GM18907 (cell line): ENCODE measurements at regions not wholly inside any gene's neighbourhood (a gene's known extent, or its start where the extent isn't known, plus 50 kb on each side); places are given as distances from the start of the nearest gene placed in this dataset.
"Not testable (repeated sequence)": the region's sequence is repeated elsewhere in the genome, so short reads cannot be mapped to it uniquely, and the experiment has no call there.

Experiments used
- ATAC-seq: cut with Tn5 transposase; IDR thresholded peaks from one replicate; pipeline ENCODE4 v1.9.1; 2021; ENCODE audit warnings: mild to moderate bottlenecking, moderate library complexity; ENCODE audit not compliant: unreplicated experiment

DNA sequence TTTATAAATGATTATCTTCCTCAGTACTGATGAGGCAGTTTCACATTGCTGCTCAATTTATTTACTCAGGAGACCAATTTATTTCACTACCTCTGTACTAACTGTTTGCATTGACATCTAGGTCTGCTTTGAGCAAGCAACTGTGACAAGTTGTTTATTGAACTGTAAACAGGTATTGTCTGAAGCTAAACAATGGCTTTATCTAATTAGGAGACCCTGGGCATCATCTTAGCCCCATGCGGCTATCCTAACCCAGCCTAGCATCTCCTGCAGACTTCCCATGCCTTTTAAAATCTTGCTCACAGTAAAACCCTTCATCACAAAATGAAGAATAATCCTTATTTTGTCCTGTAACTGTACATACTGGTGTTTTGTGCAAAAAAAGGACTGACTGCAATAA, 348.2 kb downstream of the RWDD3 start:
- no peak for ATAC-seq

DNA sequence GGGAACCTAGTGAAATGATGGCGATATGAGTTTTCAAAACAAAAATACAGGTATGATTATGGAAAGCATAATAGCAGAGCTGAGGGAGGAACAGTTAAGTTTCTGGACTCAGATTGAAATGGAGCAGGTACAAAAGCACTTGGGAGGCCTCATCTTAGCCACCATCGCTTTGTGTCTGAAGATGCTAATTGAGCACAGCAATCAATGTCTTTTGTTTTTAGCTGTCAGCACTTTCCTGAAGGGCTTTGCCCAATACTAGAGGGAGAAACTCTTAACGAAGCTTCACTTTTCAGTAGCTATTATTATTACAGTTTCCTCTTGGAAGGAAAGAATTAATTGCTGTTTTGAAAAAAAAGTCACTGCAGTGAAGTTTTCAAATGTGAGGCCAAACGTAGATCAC, 348.7 kb downstream of the RWDD3 start:
- ATAC-seq = no peak

DNA sequence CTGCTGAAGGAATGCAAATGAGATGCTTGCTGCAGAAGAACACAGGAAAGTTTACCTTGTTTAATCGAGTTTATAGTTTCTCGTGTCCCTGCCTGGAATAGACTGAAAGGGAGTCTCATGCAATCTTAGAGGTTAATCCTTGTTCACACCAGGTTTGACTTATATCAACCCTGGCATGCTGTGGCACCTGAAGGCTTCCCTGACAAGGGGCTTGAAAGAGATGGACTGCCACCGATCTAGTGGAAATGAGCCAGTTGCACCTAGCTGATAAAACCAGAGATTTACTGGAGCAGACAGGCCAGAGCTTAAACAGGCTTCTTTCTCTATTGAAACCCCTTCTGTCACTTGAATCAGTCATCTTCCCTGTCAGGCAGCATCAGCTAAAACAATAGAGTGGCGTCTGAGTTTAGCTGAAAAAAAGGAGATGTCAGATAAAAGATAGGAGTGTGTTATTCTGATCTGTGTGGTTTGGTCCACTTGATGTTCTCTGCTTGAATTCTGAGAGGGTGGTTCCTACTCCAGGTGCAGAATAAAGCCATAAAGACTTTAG, 349.7 kb downstream of the RWDD3 start:
- ATAC-seq = no peak

DNA sequence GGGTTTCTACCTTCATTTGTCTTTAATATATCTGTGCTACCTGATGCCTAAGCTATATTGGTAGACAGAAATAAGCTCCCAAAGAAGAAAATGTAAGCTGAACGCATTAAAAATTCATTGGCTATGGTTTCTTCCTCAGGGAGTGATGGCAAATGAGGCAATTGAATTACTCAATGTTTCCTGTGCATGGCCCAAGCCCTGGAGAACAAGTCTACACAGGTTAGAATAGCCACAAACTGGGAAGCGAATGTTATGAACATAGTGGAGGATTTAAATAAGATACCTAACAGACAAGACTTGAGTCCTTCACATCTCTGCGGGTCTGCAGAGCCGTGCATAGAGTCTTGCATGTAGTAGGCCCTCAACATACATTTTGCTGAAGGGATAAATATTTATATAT, 350.3 kb downstream of the RWDD3 start:
- no peak for ATAC-seq

DNA sequence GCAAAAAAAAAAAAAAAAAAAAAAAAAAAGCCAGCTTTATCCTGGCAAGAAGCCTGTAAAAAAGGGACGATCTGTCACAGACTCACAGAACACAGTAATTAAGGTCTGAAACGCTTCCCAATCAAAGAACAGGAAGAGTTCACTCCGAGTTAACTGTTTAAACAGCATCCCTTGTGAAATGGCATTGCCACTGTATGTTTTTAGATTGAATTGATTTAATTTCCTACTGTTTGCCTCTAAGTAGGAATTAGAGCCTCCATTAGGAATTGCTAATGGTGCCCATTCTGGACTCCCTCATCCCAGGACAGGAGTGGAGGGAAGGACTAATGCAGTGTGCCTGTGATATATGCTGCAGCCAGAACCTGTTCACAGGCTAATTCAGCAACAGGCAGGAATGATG, 370.8 kb downstream of the RWDD3 start:
- no peak for ATAC-seq

DNA sequence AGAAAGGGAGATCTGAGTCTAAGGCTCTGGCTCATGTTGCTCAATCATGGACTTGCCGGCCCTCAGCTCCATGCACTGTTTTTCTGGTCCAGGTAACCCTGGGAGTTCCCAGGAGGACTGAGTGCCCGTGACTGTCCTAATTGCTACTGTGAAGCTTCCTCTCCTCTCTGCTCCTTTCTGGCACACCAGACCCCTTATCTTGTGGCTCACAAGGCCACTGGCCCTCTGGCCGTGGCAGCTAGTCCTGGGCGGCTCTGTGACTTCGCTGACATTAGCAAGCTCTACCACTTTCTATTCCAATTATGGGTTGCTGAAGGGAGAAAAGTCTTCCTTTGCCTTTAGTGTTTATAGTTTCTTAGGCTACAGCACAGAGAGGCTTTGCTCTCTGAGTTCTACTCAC, 380.2 kb downstream of the RWDD3 start:
- no peak for ATAC-seq

DNA sequence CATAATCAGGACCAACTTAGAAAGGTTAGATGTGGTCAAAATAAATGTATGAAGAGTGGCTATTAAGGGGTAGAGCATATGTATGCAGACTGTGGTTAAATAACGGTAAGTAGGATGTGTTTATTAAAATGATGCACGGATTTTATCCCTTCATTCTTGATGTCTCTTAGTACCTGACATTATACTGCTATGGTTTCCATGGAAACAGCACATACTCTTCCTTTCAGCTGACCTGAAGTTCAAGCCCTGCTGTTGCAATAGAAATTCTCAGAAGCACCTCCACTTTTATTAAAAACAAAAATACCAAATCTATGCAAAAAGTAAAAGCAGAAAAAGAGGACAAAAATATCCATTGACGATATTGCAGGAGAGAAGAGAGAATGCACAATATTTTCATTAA, 381.4 kb downstream of the RWDD3 start:
- no peak for ATAC-seq

DNA sequence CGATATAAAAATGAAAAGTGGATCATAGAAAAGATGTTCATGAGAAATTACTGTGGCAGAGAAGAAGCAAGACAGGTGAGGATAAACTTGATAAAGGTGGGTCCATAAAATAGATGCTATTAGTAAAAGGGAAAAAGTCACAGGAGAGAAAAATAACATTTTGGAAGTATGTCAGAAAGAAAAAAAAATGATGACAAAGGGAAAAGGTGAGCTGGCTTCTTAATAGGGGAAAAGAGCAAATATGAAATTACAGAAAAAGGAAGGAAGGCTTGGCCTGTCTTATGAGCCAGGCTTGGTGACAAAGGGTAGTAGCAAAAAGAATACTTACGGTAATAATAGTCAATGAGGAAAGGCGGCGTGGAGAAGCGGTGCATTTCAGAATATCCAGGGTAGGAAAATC, 386.1 kb downstream of the RWDD3 start:
- no peak for ATAC-seq

DNA sequence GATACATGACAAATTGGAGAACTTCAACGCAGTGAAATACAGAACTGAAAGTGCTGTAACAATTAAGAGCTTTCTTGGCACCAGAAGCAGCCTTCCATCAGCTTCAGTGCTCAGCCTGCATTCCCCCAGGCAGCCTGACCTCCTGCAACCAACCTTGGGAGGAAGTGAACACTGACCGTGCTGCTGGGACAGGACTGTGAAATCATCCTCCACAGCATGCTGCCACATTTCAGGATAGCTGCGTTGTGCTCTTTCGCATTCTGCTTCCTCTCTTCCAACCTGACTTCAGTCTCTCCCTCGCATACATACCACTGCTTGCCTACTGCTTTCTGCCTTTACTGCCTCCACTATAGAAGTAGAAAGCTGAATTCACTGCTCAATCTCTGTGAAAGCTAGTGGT, 388.6 kb downstream of the RWDD3 start:
- no peak for ATAC-seq

DNA sequence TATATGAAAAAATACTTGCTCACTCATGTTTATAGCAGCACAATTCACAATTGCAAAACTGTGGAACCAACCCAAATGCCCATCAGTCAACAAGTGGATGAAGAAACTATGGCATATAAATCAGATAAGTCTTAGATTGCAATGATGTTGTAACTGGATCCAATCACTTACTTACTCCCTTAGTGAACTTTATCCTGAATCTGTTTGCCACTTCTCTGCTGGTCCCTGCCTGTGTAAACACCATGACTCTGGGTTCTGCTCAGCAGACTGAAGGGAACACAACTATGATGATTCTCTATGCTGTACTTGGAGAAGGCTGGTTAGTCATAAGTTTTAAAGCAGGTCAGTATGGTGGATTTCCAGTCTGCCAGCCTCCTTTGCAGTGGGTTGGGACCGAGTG, 391.2 kb downstream of the RWDD3 start:
- no peak for ATAC-seq

DNA sequence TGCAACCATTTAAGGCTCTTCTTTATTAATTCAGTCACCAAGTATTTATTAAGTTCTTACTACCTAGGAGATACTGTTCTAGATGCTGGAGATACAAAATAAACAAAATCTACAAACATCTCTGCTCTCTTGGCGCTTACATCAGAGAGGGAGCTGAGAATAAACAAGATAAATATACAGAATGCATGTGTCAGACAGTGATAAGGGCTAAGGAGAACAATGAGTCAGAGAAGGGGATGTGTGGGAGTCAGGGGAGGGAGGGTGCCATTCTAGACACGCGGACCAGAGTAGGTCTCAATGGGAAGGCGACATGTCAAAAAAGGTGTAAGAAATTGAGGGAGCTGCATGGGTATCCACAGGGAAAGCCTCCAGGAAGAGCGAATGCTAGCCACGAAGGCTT, 393.2 kb downstream of the RWDD3 start:
- no peak for ATAC-seq

DNA sequence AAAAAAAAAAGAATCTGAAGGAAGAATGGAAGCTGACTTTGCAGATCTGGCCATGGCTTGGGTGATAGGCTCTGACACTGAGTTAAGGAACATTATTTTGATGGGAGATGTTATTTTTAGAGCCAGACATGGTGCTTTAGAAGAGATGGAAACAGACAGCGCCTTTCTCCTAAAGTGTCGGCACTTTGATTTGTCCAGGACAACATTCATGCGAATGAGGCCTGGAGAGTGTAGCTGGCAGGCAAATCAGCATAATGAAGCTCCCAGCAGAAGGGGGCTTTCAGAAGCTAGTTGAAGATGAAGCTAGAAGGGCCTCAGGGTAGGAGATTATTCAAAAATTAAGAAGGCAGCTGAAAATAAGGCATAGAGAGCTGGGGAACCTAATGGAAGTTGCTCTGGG, 397.7 kb downstream of the RWDD3 start:
- ATAC-seq = no peak

DNA sequence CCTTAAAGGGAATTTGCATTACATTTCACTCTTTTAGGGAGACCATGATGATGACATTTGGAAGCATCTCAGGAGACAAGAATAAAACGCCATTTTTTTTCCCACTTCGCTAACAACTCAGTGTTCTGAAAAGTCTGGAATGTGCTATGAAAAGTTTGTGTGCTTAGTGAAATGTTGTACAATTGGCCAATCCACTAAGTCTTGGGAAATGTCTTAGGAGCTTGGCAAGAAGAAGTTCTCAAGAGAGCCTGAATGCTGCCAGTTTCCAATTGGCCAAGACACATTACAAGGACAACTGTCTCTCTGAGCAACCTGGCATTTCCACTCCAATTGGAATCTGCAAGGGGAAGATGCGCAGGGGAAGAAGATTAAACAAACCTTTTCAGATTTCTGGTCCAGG, 401.8 kb downstream of the RWDD3 start:
- ATAC-seq = no peak

DNA sequence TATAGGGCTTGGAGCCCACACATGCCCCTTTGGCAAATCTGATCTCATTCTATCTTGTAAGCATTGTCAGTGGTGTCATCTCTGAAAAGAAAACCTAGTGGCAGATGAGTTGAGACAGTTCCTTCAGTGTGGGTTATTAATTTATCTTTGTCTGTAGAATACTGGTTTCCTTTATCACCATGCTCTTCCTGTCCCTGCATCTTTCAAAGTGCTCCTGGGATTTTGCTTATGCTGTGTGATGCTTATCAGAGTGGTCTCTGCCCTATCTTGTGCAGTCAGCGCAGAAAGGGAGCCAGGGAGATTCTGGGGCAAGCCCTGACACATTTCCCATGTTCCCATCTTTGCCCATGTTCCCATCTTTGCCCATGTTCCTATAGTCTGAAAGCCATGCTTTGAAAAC, 402.9 kb downstream of the RWDD3 start:
- ATAC-seq = no peak

DNA sequence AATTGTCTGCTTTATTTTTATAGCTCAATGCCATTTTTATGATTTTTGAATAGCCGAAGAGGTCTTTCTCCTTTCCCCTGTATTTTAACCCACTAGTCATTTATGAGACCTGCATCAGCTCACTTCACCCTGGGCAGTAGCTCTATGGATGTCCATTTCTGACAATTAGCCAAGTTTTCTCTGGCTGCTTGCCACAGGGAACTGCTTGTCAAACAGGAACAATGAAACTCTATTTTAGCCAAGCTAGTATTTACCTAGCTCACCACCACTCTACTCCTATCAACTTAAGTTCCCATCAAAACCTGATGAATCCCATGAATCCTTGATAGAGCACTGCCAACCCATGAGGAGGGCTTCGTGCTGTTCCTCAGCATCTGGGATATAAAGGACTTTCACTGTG, 406.7 kb downstream of the RWDD3 start:
- no peak for ATAC-seq

DNA sequence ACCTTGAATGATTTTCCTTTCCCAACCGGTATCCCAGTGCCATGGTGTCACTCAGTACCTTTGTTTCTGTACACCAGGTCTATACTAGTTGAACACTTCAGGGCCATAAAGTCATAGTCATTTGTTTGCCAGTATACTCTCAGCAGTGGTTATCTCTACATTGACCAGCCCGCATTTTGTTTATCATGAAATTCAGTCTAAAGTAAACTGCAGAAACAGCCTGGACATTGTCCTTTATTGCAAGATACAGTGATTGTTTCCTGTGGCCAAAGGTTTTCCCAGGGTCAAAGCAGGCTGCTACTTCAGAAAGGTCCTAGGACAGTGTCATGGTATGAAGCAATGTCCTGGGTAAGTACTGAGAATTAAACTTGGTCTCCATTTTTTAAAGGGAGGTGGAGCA, 407.4 kb downstream of the RWDD3 start:
- no peak for ATAC-seq

DNA sequence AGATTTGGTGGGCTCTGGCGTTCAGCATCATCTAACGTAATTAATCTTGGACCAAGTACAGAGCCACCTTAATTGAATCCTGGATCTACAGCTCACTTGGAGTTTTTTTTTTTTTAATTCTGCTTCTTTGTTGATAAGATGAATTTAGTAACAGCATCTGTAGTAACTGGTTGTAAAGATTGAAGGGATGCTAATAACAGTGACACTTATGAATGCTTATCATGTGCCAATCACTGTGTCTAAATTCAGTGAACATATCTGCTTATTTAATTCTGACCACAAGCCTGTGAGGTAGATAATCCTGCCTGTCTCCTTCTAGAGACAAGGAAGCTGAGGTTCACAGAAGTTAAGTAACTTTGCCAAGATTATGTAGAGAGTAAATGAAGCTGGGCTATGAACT, 408.0 kb downstream of the RWDD3 start:
- no peak for ATAC-seq

DNA sequence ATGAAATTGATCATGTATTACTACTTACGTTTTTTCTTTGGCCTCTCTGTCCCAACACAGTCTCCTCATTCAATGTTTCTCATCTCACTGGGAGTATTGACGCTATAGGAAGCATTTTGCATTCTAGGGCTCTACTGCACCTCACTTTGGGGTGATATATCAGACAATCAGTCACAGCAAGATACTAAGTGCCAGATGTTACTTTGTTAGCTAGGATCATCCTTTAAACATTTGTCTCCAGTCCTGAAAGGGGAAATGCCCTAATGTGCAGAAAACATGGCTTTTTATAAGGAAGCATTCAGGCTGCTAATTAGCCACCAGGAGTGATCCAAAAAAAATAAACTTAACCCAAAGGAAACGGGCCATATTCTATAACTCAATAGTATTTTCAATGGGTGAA, 409.1 kb downstream of the RWDD3 start:
- no peak for ATAC-seq

DNA sequence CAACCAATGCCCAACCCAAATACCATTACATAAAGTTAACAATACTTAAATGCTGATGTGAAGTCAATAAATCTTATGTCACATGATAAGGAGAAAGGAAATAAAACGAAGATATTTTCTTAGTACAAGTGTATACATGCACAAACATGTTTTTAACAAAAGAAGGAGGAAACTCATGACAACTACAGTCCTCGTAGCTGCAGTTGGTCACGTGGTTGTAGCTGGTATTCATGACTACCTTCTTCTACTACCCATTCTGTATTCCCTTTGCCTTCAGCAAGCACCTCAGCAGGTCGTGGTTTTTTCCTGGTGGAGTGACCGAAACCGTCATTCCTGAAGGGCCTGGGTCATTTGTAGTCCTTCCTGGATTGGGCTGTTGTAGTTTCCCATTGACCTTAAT, 411.1 kb downstream of the RWDD3 start:
- ATAC-seq = not testable (repeated sequence)

DNA sequence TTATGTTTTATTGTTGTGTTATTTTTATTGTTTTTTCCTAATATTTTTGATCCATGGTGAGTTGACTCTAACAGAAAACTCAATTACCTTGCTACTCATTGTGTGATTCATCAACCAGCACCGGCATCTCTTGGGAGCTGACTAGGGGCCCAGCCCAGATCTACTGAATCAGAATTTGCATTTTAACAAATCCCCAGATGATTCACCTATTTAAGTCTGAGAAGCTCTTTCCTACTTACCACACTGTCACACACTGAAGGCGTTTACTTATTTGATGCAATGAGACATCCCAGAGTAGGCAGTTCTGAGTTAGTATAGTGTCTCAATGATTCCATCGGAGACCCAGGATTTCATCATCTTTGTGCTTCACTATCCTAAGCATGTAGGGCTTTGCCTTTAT, 416.6 kb downstream of the RWDD3 start:
- ATAC-seq = no peak

DNA sequence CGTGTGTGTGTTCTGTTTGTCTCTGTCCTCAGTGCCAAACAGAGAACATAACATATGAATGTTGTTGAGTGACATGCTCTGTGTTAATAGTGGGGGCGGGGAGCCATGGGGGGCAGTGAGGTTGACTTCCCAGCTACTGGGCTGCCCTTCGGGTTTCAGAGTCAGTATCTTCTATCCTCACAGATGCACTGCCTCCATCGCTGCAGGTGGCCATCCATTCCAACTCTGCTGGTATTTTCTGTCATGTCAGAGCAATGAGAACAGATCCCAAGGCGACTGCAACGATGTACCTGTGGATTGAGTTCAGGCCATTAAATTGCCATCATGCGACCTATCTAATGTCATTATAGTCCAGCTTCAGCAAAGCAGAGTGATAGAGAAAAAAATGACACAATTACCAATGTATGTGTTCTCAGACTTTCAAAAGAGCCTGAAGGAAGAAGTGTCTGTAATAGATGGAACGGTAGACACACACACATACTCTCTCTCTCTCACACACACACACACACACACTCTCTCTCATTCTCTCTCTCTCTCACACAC, 418.5 kb downstream of the RWDD3 start:
- ATAC-seq = no peak

DNA sequence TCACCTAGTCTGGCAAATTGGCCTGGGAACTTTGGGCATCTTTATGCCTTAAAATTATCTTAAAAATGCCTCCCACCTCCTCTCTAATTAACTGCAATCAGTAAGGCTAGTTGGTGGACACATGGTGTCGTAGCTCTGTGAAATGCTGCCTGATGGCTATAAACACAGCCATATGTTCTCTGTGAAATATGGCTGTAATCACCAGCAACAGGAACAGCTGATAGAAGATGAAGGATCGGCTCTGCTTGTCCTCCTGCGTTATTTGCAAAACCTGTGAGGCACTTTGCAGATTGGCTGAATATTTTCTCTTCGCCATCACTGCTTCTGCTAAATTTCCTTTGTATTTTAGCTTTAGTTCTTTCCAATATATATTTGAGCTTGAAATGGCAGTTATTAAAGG, 419.6 kb downstream of the RWDD3 start:
- ATAC-seq = no peak

DNA sequence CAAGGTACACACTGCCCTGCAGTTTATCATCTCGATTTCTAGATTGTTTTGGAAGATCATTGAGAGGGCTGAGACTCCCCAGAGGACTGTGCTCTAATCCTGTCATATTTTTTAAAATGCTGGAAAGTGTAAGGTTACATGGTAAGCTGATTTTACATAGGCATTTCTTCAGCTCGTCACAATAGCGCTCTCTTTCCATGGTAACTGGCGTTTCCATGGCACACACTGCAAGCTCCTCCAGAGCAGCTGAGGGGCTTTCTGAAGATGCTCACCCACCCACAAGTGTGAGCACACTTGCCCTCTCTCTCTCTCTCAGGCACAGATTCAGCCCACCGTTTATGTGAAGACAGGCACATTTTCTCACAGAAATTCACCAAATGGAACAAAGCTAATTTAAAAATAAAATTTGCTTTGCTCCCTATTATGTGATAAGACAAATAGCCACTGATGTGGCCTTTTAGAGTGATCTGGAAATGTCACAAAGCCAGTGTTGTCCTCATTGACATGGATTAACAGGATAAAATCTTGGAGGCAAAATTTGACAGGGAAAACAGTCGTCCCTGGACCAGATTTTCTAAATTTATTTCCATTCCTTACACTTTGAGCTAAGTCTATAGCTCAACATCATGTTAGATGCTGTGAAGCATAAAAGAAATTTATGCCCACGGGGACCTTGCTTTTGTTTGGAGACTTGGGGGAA, 421.5 kb downstream of the RWDD3 start:
- no peak for ATAC-seq
